HTR-8/SVneo (cell line): ENCODE measurements at regions not wholly inside any gene's neighbourhood (a gene's known extent, or its start where the extent isn't known, plus 50 kb on each side); places are given as distances from the start of the nearest gene placed in this dataset.
"Not testable (repeated sequence)": the region's sequence is repeated elsewhere in the genome, so short reads cannot be mapped to it uniquely, and the experiment has no call there.

Experiments
- DNase-seq: peaks from one replicate; pipeline ENCODE4 v3.0.0; 2011; ENCODE audit warnings: low spot score, mixed read lengths; ENCODE audit not compliant: insufficient read length
- FAIRE-seq: peaks from 2 replicates; lab custom pipeline; 2011; peaks lifted over from hg19 to GRCh38; lab: Jason Lieb, UNC

DNA sequence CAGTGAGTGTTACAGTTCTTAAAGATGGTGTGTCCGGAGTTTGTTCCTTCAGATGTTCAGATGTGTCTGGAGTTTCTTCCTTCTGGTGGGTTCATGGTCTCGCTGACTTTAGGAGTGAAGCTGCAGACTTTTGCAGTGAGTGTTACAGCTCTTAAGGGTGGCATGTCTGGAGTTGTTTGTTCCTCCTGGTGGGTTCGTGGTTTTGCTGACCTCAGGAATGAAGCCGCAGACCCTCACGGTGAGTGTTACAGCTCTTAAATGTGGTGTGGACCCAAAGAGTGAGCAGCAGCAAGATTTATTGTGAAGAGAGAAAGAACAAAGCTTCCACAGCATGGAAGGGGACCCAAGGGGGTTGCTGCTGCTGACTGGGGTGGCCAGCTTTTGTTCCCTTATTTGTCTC is 159.6 kb downstream of the POLR1F start:
- DNase-seq, FAIRE-seq: not testable (repeated sequence)

DNA sequence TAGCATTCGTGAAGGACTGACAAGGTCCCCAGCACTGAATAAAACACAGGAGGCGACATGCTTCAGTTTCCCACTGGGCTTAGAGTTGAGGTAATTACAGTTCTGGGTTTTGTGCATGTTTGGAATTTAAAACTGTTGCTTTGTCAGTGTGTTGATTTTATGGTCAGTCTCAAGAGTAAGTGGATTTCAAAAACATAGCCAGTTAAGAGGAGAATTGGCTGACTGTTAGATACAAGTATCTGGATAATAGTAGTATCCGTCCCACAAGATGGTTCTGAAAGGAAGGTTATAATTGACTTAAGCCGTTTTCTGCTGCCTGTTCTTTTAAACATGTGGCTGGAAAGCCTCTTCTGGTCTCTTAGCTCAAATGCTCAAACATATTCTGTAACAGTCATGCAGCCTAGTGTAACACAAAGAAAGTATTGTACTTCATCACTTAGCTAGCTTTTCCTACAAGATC is 170.9 kb downstream of the POLR1F start:
- no peak for DNase-seq
- FAIRE-seq = no peak

DNA sequence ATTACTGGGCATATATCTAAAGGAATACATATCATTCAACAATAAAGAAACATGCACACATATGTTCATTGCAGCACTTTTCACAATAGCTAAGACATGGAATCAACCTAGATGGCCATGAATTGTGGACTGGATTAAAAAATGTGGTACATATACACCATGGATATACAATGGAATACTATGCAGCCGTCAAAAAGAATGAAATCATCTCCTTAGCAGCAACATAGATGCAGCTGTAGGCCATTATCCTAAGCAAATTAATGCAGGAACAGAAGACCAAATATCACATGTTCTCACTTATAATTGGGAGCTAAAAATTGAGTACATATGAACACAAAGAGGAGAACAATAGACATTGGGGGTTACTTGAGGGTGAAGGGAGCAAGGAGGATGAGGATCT is 175.6 kb downstream of the POLR1F start:
- FAIRE-seq = peak; percentile 13
- no peak for DNase-seq

DNA sequence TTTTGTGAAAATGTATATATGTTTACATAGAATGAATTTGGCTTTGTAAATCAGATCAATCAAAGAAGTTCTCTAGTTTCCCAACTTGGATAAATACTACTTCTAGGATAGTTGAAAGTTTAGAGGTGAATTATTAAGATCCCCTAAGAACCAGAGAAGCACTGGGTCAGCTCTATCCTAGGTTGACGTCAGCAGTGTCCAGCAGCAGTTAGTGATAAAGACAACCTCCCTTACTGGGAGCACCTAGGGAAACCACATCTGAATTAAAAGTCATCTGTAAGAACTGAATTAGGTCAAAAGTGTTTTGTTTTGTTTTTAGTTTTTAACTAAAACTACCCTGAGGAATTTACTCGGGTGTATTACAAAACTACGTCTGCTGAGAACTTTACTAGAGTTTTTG is 178.0 kb downstream of the POLR1F start:
- FAIRE-seq = no peak
- no peak for DNase-seq

DNA sequence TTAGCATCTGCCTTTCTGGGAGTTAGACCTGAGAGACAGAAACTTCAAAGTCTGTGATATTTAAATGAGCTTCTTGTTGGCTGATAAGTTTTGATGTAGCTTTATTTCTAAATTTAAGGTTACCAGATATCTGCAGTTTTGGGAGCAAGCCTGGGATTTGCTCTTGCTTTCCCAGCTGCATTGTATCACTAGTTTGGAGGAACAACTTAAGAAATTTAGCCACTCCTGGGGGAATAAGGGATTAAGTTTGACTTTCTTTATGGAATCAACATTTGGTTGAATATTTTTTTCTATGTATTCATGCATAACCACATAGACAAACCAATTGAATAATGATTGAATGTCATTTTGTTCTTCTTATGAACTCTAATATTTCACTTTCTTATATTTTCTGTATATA is 178.6 kb downstream of the POLR1F start:
- DNase-seq (no peak), FAIRE-seq (no peak)

DNA sequence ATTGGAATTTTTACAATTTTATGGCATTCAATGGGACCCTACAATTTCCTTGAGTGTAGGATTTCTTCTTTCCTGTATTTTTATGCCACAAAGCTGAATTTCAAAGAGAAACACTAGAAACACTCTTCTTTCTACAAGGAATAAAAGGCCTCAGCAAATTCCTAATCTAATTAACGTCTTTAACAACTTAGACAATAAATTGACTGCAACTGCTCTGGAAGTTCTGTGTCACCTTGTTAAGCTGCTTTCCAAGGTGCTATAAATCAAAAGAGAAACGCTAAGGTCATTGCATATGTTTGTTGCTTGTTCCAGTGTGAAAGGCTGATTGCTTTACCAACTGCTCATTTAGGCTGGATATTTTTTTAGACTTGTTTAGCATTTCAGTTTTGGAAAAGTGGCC is 182.2 kb downstream of the POLR1F start:
- FAIRE-seq (no peak), DNase-seq (no peak)

DNA sequence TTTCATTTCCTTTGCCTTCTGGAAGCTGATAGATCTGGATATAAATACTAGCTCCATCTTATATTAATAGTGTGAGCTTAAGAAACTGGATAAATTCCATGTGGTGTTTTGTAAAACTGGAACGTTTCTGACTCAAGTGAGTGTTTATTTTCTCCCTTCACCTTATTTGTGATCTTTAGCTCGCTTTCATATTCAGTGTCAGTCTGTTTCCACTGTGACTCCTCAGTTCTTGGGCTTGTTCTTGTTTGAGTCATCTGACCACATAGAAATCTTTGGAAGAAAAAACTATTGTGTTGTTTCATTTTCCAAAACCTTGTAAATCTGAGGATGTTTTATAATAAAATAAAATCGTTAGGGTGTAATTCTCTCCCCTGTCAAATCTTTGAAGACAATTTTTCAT is 186.4 kb downstream of the POLR1F start:
- FAIRE-seq (no peak), DNase-seq (peak; percentile 12)

DNA sequence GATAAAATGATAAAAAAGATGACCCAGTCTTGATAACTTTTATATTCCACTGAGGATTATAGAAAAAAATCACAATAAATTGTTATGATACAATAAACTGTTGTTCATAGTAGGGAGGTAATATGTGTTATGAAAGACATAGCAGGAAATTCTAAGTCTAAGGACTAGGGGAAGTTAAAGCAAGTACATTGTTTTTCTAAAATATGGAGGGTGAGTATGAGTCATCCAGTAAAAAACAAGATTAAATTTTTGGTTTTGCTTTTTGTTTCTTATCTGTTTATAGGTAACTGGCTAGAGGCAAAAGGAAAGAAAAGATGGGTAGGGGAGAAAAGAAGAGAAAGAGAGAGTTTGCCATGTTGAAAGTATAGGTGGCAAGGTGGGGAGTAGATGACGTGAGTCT is 188.4 kb downstream of the POLR1F start:
- FAIRE-seq = no peak
- DNase-seq = no peak

DNA sequence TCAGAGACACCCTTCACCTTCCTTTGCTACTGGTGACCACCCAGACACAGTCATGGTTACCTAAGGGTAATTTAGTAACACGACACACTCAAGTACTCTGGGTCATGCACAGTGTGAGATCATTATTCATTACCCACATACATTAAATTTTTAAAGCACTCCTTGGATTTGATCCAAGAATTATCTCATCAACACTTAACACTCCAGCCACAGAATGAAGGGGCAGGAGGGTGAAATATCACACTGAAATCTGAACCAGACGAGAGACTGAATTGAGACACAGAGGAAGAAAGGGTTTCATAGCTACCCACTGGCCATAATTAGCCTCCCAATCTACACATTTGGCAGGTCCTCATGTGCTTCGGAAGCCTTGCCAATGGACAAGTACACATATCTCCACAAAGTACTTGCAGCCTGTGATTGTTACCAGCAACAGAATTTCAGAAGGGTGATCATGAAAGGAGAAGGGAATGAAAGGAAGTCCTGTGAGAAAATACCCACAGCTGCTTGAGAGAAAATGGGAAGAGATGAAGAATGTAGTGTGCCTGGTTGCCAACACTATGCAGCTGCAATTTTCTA is 189.3 kb downstream of the POLR1F start:
- FAIRE-seq (no peak), DNase-seq (no peak)

DNA sequence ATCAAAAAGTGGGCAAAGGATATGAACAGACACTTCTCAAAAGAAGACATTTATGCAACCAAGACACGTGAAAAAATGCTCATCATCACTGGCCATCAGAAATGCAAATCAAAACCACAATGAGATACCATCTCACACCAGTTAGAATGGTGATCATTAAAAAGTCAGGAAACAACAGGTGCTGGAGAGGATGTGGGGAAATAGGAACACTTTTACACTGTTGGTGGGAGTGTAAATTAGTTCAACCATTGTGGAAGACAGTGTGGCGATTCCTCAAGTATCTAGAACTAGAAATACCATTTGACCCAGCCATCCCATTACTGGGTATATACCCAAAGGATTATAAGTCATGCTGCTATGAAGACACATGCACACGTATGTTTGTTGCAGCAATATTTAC is 191.3 kb downstream of the POLR1F start:
- not testable (repeated sequence) for FAIRE-seq, DNase-seq

DNA sequence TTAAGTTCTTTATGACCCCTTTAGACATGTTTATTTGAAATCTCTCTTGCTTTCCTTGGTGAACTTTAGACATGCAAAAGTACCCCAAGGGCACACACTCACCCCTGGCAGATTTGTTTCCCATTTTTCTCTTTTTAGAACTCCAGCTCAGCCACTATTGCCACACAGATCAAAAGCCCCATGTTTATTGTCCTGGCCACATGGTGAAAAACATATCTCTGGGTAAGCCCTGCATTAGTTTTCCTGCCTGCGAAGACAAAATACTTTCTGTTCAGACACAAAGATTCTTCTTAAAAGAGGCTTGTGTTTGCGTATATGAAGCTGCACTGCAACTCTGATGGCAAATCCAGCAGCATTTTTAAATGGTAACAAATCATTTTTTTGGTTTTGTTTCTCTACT is 200.0 kb downstream of the POLR1F start:
- FAIRE-seq (no peak), DNase-seq (no peak)

DNA sequence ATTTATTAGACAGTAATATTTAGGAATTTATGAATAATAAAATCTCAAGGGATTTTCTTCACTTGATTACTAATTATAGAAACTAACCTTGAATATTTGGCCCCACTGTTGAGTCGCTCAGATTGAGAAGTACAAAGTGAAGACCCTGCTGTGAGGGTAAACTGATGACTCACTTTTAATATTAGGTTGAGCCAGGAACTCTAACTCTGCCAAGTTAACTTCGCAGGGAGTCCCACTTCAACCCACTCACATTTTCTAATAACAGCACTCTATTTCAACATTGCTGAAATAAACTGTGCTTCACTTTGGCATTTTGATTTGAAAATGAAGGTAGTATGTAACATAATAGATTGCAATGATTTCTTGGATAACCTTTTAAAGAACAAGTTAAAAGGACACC is 200.7 kb downstream of the POLR1F start:
- FAIRE-seq = no peak

DNA sequence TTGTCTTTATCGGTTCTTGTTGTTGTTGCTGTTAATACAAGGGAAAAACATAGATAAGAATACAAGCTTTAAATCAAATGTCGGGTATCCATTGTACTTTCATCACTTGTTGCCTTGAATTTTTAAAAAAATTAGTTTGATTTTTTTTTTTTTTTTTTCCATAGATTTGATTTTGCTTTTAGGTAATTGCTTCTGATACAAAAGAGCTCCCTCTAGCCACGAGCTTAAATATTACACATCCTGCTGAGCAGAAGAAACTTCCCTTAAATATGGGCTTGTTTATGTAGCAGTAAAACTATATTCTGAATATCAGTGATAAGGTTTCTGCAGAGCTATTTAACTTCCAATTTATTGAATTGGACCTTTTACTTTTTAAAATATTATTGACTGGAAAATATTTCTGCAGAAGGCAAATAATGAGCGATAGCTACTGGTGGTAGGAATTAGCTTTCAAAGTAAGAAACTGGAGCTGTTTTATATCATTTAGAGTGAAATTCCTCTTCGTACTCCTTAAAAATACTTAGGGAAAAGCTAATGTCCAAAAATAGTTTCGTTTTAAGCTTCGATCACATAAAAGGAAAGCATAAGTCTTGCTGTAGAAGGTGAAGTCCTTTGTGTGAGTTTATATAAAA is 216.9 kb downstream of the POLR1F start:
- no peak for FAIRE-seq
- peak; percentile 7 for DNase-seq

More for the DNA sequence above, 200.7 kb downstream of the POLR1F start:
- no peak for DNase-seq

DNA sequence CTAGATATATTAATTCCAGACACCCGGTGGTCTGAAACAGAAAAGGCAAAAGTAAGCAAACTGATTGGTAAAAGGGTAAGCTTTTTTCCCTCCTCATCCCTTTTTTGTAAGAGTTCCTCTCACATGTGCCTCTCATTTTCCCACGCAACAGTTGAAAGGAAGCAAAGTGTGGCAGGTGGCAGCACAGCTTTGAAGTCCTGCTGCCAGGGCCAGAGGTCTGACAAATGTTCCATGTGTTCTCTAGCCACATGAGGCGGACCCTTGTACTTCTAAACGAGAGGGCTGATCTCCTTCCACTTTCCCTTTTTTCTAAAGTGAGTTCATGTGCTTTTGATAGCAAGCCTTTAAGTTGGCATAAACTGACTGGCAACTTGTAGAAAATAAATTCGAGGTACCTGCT is 217.5 kb downstream of the POLR1F start:
- FAIRE-seq (no peak), DNase-seq (no peak)

DNA sequence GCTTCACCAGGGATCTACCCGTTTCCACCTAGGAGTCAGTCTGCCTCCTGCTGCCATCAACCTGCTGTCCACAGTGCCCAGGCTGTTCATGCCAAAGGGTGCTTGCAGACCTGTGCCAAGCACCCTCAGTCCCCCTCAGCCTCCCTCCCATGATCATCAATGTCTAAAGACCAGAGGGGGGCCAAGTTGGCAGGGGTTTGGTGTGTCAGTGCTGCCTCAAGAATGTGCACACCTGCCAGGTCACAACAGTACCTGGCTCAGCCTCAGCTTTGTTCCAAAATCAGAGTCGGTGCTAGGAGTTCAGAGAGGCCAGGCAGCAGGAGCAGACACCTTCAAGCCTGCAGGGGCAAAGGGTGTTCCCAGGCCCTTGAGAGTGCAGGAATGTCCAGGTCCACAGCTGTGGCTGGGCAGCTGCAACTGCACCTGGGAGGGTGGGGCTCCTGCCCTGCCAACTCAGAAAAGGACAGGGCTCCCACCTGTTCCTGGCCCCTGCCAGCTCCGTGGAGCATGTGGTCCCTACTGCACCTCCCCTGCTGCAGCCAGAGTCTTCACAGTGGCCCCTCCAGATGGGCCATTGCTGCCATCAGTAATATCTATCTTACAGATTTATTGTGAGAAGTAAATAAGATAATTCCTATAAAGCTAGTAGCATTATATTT is 219.5 kb downstream of the POLR1F start:
- FAIRE-seq = no peak
- no peak for DNase-seq

DNA sequence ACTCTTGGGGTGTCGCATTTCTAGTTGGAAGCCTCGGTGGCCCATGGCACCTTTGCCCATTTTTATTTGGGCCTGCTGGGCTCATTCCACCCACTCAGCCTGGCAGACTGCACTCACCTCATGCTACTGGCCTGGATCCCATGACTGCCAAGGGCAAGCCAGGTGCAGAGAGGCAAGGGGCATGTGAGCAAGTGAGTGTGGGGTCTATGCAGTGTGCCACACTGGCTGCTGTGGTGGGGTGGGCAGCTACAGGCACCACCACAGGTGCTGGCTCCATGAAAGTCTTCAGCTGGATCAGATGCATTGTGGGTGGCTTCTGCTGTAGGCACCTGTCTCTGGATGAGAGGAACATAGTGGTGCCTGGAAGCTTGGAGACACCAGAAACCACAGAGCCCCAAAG is 220.8 kb downstream of the POLR1F start:
- FAIRE-seq (no peak), DNase-seq (no peak)

DNA sequence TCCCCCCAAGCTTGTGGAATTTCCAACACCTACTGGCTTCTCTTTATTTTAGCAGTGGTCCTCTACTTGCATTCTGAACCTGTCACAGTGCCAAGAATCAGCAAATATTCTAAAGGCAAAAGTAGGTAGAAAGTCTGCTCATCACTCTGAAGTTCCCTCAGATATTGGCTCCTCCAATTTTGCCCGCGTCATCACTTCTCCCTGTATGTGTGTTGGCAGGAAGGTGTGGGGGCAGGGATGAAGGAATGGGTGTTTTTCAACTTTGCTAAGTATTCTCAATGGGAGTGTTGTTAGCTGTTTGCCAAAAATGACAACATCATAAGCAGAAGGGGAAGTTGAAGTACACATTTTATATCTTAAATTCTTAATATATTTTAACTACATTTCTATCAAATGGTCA is 226.2 kb downstream of the POLR1F start:
- no peak for DNase-seq
- no peak for FAIRE-seq

DNA sequence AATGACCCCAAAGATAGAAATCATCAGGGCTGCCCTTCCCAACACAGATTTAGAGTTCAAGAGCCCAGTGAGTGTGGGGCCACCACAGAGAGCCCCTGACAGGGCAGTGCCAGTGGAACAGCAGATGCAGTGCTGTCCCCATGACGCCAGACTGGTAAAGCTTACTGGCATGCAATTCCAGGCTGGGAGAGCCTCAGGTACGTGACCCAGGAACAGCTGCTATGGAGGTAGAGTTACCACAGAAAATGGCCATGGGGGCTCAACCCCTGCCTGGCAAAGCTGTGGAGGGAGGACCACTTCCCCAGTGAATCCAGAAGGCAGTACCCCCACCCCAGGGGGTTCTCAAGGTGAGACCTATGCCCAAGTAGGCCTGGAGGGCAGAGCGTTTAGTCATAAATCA is 228.5 kb downstream of the POLR1F start:
- DNase-seq = no peak
- no peak for FAIRE-seq

DNA sequence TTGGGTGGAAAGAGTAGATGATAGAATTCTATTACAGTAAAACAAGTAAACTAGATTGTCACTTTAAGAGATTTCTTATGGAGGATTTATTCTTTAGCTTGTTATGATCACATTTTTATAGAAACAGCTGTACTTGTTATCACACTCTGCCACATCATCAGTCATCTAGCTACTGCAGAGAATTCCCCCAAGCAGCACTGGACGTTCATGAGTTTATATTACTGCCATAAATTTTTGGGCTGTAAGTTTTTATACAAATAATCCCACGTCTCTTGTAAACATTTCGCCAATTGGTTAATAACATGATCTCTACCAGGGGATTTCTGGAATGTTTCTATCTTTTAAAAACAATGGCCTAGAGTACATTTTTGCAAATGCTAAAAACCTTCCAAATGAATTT is 238.8 kb downstream of the POLR1F start:
- no peak for DNase-seq
- FAIRE-seq = no peak

DNA sequence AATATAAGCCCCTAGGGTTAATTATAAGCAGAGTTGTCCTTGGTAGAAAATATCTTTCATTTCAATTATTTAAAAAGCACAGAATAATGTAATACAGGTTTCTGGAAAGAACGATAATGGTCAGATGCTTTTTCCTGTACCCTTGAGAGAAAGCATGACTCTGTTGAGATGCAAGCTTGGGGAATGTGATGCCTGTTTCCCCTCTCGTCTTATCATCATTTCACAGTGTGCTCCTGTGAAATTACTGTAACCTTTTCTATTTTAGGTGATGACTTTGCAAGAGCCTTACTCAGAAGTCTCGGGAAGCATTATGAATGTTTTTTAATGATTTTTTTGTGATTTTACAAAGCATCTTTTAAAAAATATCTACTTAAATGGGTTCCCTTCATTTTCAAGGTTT is 243.0 kb downstream of the POLR1F start:
- FAIRE-seq (no peak), DNase-seq (no peak)

DNA sequence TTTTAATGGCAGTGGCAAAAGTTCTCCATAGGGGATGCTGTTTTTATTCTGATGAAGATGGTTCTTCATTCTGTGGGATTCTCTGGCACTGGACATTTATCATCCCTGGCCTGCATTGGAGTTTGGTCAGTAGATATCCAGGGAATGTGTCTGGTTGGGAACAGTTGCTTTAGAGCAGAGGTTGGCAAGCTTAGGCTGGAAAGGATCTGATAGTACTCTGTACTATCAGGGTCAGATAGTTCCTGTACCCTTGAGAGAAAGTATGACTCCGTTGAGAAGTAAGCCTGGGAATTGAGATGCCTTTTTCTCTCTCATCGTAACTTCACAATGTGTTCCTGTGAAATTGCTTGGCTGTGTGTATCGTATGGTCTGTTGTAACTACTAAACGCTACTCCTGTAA is 244.1 kb downstream of the POLR1F start:
- FAIRE-seq = no peak

DNA sequence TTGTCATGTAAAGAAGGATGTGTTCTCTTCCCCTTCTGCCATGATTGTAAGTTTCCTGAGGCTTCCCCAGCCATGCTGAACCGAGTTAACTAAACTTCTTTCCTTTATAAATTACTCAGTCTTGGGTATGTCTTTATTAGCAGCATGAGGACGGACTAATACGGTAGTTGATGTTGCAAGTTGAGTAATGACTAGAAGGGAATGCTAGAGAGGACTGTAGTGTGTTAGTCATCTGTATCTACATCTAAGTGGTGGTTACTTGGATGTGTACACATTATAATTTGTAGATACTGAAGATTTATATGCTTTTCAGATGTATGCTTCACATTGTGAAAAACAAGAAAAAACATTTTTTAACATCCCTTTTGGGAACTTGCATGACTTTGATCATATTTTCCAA is 244.6 kb downstream of the POLR1F start:
- no peak for FAIRE-seq
- DNase-seq = no peak

More for the DNA sequence above, 244.1 kb downstream of the POLR1F start:
- DNase-seq = no peak
